Activated CD8-positive, alpha-beta T cell treated with anti-CD3 and anti-CD28 coated beads for 36 hours (primary cell): ENCODE measurements at regions not wholly inside any gene's neighbourhood (a gene's known extent, or its start where the extent isn't known, plus 50 kb on each side); places are given as distances from the start of the nearest gene placed in this dataset.

Experiments
- ATAC-seq: fragments of 200-7000 bp; cut with Tn5 transposase; one replicate; pipeline ENCODE4 v1.10.0; 2021; ENCODE audit warnings: mild to moderate bottlenecking, moderate library complexity
- CTCF ChIA-PET: fragments of 350-600 bp; sonication (Branson Sonifier 250); formaldehyde crosslinking; loops from one replicate; lab custom pipeline; 2021; ENCODE audit warnings: antibody characterized with exemption; lab: Charles Lee
- POLR2A ChIA-PET: fragments of 350-600 bp; sonication (Branson Sonifier 250); formaldehyde crosslinking; loops from one replicate; lab custom pipeline; 2021; ENCODE audit warnings: antibody characterized with exemption; lab: Charles Lee
- DNase-seq: peaks from one replicate; pipeline ENCODE4 v3.0.0-alpha.2; 2020
- H3K27ac Mint-ChIP-seq: one replicate; pipeline ENCODE4 v1.8.0; 2021; ENCODE audit warnings: mild to moderate bottlenecking, mixed read lengths
- H3K27me3 Mint-ChIP-seq: one replicate; pipeline ENCODE4 v1.8.0; 2021; ENCODE audit warnings: mixed read lengths
- H3K36me3 Mint-ChIP-seq: one replicate; pipeline ENCODE4 v1.8.0; 2021; ENCODE audit warnings: low read depth, mixed read lengths
- H3K4me1 Mint-ChIP-seq: one replicate; pipeline ENCODE4 v1.8.0; 2021; ENCODE audit warnings: low read depth, mixed read lengths
- H3K4me3 Mint-ChIP-seq: one replicate; pipeline ENCODE4 v1.8.0; 2021; ENCODE audit warnings: mild to moderate bottlenecking, moderate library complexity, mixed read lengths
- H3K9me3 Mint-ChIP-seq: one replicate; pipeline ENCODE4 v1.8.0; 2021; ENCODE audit warnings: mixed read lengths
- intact Hi-C: fragments of 100-400 bp; cut with micrococcal nuclease; formaldehyde crosslinking; loops from one replicate; pipeline ENCODE4 v1.10.0; 2022
- TF ChIP-seq, protein P1 (sequence below): fragments of 200-600 bp; IDR thresholded peaks from one replicate; pipeline ENCODE4 v1.8.0; 2022; ENCODE audit warnings: antibody characterized with exemption, mild to moderate bottlenecking

DNA sequence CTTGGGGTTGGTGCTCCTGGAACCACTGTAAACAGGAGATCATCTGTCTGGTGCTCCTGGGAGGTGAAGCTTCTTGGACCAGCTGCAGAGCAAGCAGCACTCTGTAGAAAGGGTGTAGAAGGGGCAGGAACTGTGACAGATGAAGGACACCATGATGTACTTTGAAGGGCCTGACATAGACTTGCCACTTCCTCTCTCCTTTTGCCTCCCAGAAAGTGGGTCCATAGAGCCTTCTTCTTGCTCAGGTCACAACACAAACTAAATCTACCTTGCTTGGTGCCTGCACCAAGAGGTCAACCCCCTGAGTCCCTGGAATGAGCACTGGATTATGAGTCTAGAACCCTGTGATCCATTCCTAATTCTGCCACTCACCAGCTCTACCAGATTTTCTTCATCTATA, 176.1 kb upstream of the HES1 start:
- Mint-ChIP-seq H3K4me1 (peaks cover 4% of the 10 kb centered on the region), H3K36me3 (no peaks in the 10 kb centered on the region), H3K4me3 (no peak overlapping the region), H3K9me3 (peaks cover 3% of the 10 kb centered on the region), H3K27ac (no peak overlapping the region), H3K27me3 (peaks cover 34% of the 10 kb centered on the region)
- ATAC-seq (no peak), DNase-seq (no peak)
- intact Hi-C loops = no loop called here
- ChIA-PET POLR2A (no interaction called here), CTCF (no interaction called here)
- TF ChIP-seq, protein P1, sequence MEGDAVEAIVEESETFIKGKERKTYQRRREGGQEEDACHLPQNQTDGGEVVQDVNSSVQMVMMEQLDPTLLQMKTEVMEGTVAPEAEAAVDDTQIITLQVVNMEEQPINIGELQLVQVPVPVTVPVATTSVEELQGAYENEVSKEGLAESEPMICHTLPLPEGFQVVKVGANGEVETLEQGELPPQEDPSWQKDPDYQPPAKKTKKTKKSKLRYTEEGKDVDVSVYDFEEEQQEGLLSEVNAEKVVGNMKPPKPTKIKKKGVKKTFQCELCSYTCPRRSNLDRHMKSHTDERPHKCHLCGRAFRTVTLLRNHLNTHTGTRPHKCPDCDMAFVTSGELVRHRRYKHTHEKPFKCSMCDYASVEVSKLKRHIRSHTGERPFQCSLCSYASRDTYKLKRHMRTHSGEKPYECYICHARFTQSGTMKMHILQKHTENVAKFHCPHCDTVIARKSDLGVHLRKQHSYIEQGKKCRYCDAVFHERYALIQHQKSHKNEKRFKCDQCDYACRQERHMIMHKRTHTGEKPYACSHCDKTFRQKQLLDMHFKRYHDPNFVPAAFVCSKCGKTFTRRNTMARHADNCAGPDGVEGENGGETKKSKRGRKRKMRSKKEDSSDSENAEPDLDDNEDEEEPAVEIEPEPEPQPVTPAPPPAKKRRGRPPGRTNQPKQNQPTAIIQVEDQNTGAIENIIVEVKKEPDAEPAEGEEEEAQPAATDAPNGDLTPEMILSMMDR = no peak

GRCh38 chr3:193960487-193961274, 175.3 kb upstream of the HES1 start:
- Mint-ChIP-seq H3K27ac (no peak overlapping the region), H3K4me3 (no peak overlapping the region), H3K4me1 (peaks cover 4% of the 10 kb centered on the region), H3K27me3 (peaks cover 38% of the 10 kb centered on the region), H3K9me3 (no peaks in the 10 kb centered on the region), H3K36me3 (no peaks in the 10 kb centered on the region)
- DNase-seq (no peak), ATAC-seq (no peak)
- ChIA-PET POLR2A (no interaction called here), CTCF (interaction anchor here (1.2 to 1.8 kb wide), 2 partner anchors 9 to 11 kb away, joined by 3 to 7 read pairs; no protein-coding TSS in a partner anchor)
- intact Hi-C loops = no loop called here
- TF ChIP-seq, protein P1 = no peak

DNA sequence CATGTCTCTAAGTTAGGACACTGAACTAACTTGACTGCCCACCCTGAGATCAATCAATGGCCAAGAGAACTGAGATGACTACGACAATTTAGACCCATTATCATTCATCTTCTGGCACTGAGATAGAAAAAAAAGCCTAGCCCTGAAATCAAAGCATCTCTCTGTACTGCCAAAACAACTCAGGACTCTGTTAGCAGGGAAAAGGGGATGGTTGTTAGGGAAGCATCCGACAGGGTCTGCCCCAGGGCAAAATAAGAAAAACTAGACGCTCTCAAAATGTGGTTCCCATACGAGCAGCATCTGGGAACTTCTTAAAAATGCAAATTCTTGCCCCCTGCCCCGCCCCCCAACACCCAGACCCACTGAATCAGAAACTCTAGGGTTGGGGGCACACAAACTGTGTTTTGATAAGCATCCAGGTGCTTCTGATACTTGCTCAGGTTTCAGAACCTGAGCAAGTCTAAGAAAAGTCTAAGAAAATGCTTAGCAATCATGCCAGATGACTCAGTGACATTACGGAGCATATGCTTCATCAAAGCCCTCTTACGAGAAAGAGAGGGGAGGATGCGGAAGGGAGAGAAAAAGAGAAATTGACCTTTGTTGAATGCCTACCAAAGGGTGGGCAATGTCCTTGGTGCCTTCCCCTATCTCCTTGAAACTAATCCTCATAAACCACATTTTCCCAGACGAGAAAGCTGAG, 172.8 kb upstream of the HES1 start:
- H3K27ac Mint-ChIP-seq = no peak overlapping the region
- no peak overlapping the region for H3K4me3 Mint-ChIP-seq
- H3K36me3 Mint-ChIP-seq = no peaks in the 10 kb centered on the region
- TF ChIP-seq, protein P1 = no peak
- POLR2A ChIA-PET = no interaction called here
- intact Hi-C loops = no loop called here
- CTCF ChIA-PET = interaction anchor here (0.6 kb wide), 1 partner anchor 353 kb away, joined by 3 read pairs; no protein-coding TSS in a partner anchor
- DNase-seq = no peak
- peaks cover 44% of the 10 kb centered on the region for H3K27me3 Mint-ChIP-seq
- no peaks in the 10 kb centered on the region for H3K9me3 Mint-ChIP-seq
- peaks cover 4% of the 10 kb centered on the region for H3K4me1 Mint-ChIP-seq
- peak; percentile 31 for ATAC-seq

DNA sequence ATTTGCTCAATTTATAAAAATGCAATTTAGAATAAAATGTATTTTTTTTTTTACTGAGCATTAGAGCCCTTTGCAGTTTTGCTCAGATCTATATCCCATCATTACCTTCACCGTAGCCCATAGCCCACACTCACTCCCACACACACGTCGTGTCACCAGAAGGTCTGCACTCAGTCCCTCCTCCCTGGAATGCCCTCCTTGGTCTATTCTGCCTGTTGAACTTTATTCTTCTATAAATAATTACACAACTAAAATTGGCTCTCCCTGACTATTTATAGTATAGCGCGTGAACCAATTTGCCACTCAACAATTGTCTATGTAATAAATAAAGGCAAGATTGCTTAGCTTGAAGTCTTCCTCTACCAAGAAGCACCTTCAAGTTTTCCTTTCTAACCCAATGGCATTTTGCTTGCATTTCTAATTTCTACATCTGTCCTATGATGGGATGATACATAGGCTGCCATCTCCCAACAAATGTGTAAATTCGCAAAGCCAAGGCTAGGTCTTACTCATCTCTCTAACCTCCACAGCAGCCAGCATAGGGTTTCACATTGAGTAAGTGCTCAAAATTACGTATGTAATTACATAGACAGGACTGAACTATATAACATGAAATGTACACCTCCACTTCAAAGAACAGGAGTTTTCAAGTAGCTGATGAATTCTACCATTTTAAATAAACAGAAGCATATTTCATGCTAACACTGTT, 172.0 kb upstream of the HES1 start:
- Mint-ChIP-seq H3K4me3 (no peak overlapping the region), H3K27ac (no peak overlapping the region), H3K27me3 (peaks cover 48% of the 10 kb centered on the region), H3K36me3 (no peaks in the 10 kb centered on the region), H3K9me3 (no peaks in the 10 kb centered on the region), H3K4me1 (peaks cover 4% of the 10 kb centered on the region)
- ATAC-seq (peak; percentile 94), DNase-seq (peak; percentile 39)
- TF ChIP-seq, protein P1 = no peak
- intact Hi-C loops = no loop called here
- POLR2A ChIA-PET = no interaction called here
- CTCF ChIA-PET = interaction anchor here (0.6 kb wide), 1 partner anchor 352 kb away, joined by 3 read pairs; no protein-coding TSS in a partner anchor
